NCI-H345 treated with DMSO at 0.1 percent for 48 hours (cell line): ENCODE measurements at regions not wholly inside any gene's neighbourhood (a gene's known extent, or its start where the extent isn't known, plus 50 kb on each side); places are given as distances from the start of the nearest gene placed in this dataset.

Experiments used
- DNase-seq: peaks from one replicate; lab custom pipeline; 2025; ENCODE audit not compliant: unreplicated experiment; lab: John Stamatoyannopoulos, UW

GRCh38 chr10:44476409-44477045 lies 91.6 kb upstream of the CXCL12 start:
- no peak for DNase-seq

GRCh38 chr10:44477046-44477425 lies 92.1 kb upstream of the CXCL12 start:
- DNase-seq = no peak

- no peak for DNase-seq
Observed at GRCh38 chr10:44478040-44478439, 93.1 kb upstream of the CXCL12 start.

- no peak for DNase-seq
Observed at GRCh38 chr10:44478876-44479705, 94.2 kb upstream of the CXCL12 start.

- DNase-seq = no peak
Observed at GRCh38 chr10:44492678-44493077, 107.8 kb upstream of the CXCL12 start.

GRCh38 chr10:44498222-44498621 lies 113.3 kb upstream of the CXCL12 start:
- no peak for DNase-seq

- no peak for DNase-seq
Observed at GRCh38 chr10:44500451-44500850, 115.6 kb upstream of the CXCL12 start.

GRCh38 chr10:44506386-44506785 lies 121.5 kb upstream of the CXCL12 start:
- no peak for DNase-seq

GRCh38 chr10:44510379-44511115 lies 125.7 kb upstream of the CXCL12 start:
- no peak for DNase-seq

GRCh38 chr10:44511166-44511565 lies 126.3 kb upstream of the CXCL12 start:
- DNase-seq = no peak

GRCh38 chr10:44511601-44512000 lies 126.7 kb upstream of the CXCL12 start:
- DNase-seq = no peak

GRCh38 chr10:44512431-44513022 lies 127.6 kb upstream of the CXCL12 start:
- no peak for DNase-seq

- DNase-seq = no peak
Observed at GRCh38 chr10:44513591-44513990, 128.7 kb upstream of the CXCL12 start.

- no peak for DNase-seq
Observed at GRCh38 chr10:44516891-44517290, 132.0 kb upstream of the CXCL12 start.

- no peak for DNase-seq
Observed at GRCh38 chr10:44517635-44518034, 132.7 kb upstream of the CXCL12 start.

- DNase-seq = no peak
Observed at GRCh38 chr10:44519361-44519760, 134.5 kb upstream of the CXCL12 start.

GRCh38 chr10:44520651-44521050 lies 135.8 kb upstream of the CXCL12 start:
- DNase-seq = no peak

GRCh38 chr10:44539178-44539577 lies 154.3 kb upstream of the CXCL12 start:
- DNase-seq = no peak

- no peak for DNase-seq
Observed at GRCh38 chr10:44552726-44553125, 167.8 kb upstream of the CXCL12 start.

- DNase-seq = no peak
Observed at GRCh38 chr10:44557596-44558191, 172.8 kb upstream of the CXCL12 start.

GRCh38 chr10:44558521-44558920 lies 173.6 kb upstream of the CXCL12 start:
- no peak for DNase-seq
